ENCODE measurements at regions not wholly inside any gene's neighbourhood (a gene's known extent, or its start where the extent isn't known, plus 50 kb on each side); places are given as distances from the start of the nearest gene placed in this dataset.

GRCh38 chr13:40290758-40291157 is 375.7 kb downstream of the FOXO1 start:
- no peak for DNase-seq
- Histone ChIP-seq H3K4me1 (ENCODE audit: control insufficient read depth in 2 of 3, insufficient read depth in 2 of 3, low read depth in 1 of 3, low read length in 3 of 3) (no peaks in the 10 kb centered on the region), H3K4me3 (ENCODE audit: low read length in 3 of 3) (no peak overlapping the region), H3K9ac (ENCODE audit: low read length in 3 of 3) (no peak overlapping the region), H3K9me3 (ENCODE audit: control insufficient read depth in 2 of 3, insufficient read depth in 1 of 3, low read length in 3 of 3) (no peaks in the 10 kb centered on the region), H3K27me3 (ENCODE audit: control insufficient read depth, insufficient read depth, low read length) (no peaks in the 10 kb centered on the region), H3K27ac (ENCODE audit: low read depth in 2 of 2, low read length in 2 of 2) (no peak overlapping the region), H3K36me3 (ENCODE audit: control insufficient read depth in 2 of 3, insufficient read depth in 3 of 3, low read length in 3 of 3) (no peaks in the 10 kb centered on the region)
- TF ChIP-seq, protein P1, sequence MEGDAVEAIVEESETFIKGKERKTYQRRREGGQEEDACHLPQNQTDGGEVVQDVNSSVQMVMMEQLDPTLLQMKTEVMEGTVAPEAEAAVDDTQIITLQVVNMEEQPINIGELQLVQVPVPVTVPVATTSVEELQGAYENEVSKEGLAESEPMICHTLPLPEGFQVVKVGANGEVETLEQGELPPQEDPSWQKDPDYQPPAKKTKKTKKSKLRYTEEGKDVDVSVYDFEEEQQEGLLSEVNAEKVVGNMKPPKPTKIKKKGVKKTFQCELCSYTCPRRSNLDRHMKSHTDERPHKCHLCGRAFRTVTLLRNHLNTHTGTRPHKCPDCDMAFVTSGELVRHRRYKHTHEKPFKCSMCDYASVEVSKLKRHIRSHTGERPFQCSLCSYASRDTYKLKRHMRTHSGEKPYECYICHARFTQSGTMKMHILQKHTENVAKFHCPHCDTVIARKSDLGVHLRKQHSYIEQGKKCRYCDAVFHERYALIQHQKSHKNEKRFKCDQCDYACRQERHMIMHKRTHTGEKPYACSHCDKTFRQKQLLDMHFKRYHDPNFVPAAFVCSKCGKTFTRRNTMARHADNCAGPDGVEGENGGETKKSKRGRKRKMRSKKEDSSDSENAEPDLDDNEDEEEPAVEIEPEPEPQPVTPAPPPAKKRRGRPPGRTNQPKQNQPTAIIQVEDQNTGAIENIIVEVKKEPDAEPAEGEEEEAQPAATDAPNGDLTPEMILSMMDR (IDR thresholded peaks at IDR 0.05; ENCODE audit: borderline replicate concordance, extremely low read depth, insufficient read depth), result no peak
- intact Hi-C loops (cut with DNase I), result no loop called here
- no peak for FAIRE-seq

DNA sequence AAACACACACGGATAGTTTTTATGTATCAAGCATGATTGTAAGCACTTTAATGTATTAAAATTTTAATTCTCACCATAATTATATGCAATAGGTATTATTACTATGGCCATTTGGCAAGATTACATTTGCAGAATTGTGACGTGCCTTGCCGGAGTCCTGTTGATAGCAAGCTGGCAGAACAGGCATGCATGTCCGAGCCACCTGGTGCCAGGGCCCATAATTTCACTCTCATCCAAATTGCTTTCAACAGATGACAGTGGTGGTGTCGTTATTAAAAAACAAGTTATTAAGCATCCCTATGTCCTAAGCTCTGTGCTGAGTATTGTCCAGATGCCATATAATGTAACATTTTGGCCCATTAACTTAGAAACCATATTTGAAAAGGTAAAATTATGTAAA is 374.3 kb downstream of the FOXO1 start:
- Histone ChIP-seq H3K36me3 (ENCODE audit: control insufficient read depth in 2 of 3, insufficient read depth in 3 of 3, low read length in 3 of 3) (no peaks in the 10 kb centered on the region), H3K9ac (ENCODE audit: low read length in 3 of 3) (no peak overlapping the region), H3K4me1 (ENCODE audit: control insufficient read depth in 2 of 3, insufficient read depth in 2 of 3, low read depth in 1 of 3, low read length in 3 of 3) (no peaks in the 10 kb centered on the region), H3K9me3 (ENCODE audit: control insufficient read depth in 2 of 3, insufficient read depth in 1 of 3, low read length in 3 of 3) (peaks cover 0 to 6% (median 0%) of the 10 kb centered on the region in 3 donors), H3K27me3 (ENCODE audit: control insufficient read depth, insufficient read depth, low read length) (no peaks in the 10 kb centered on the region), H3K27ac (ENCODE audit: low read depth in 2 of 2, low read length in 2 of 2) (no peak overlapping the region), H3K4me3 (ENCODE audit: low read length in 3 of 3) (no peak overlapping the region)
- intact Hi-C loops (cut with DNase I), result no loop called here
- TF ChIP-seq, protein P1 (IDR thresholded peaks at IDR 0.05; ENCODE audit: borderline replicate concordance, extremely low read depth, insufficient read depth), result no peak
- no peak for DNase-seq
- no peak for FAIRE-seq

- Histone ChIP-seq H3K27me3 (ENCODE audit: control insufficient read depth, insufficient read depth, low read length) (no peaks in the 10 kb centered on the region), H3K9ac (ENCODE audit: low read length in 3 of 3) (no peak overlapping the region), H3K36me3 (ENCODE audit: control insufficient read depth in 2 of 3, insufficient read depth in 3 of 3, low read length in 3 of 3) (no peaks in the 10 kb centered on the region), H3K4me1 (ENCODE audit: control insufficient read depth in 2 of 3, insufficient read depth in 2 of 3, low read depth in 1 of 3, low read length in 3 of 3) (no peaks in the 10 kb centered on the region), H3K9me3 (ENCODE audit: control insufficient read depth in 2 of 3, insufficient read depth in 1 of 3, low read length in 3 of 3) (peaks cover 0 to 6% (median 0%) of the 10 kb centered on the region in 3 donors), H3K4me3 (ENCODE audit: low read length in 3 of 3) (no peak overlapping the region), H3K27ac (ENCODE audit: low read depth in 2 of 2, low read length in 2 of 2) (no peak overlapping the region)
- intact Hi-C loops (cut with DNase I), result no loop called here
- FAIRE-seq (no peak), DNase-seq (no peak)
- TF ChIP-seq, protein P1 (IDR thresholded peaks at IDR 0.05; ENCODE audit: borderline replicate concordance, extremely low read depth, insufficient read depth), result no peak
These were observed 373.9 kb downstream of the FOXO1 start for GRCh38 chr13:40292536-40292935.

DNA sequence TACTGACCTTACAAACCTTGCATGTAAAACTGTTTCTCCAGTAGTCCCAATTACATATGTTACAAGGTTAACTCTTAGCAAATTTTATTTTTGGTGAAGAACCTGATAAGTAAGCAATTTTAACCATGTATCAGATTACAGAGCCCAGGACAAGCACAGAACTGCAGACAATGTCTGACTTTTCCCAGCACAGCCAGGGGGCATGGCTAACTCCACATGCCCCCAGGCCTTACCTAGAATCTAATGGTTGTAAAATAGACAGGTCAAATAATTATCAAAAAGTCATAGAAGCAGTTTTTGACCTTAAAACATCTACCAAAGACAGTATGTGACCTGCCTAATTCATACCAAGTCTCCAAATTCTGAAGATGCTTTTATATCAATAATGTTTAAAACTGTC is 364.1 kb downstream of the FOXO1 start:
- H3K9ac ChIP-seq (ENCODE audit: low read length in 3 of 3), result no peak overlapping the region
- TF ChIP-seq, protein P1 (IDR thresholded peaks at IDR 0.05; ENCODE audit: borderline replicate concordance, extremely low read depth, insufficient read depth), result no peak
- intact Hi-C loops (cut with DNase I), result no loop called here

More for the DNA sequence above, 364.1 kb downstream of the FOXO1 start:
- Histone ChIP-seq H3K36me3 (ENCODE audit: control insufficient read depth in 2 of 3, insufficient read depth in 3 of 3, low read length in 3 of 3) (no peaks in the 10 kb centered on the region), H3K9me3 (ENCODE audit: control insufficient read depth in 2 of 3, insufficient read depth in 1 of 3, low read length in 3 of 3) (peaks cover 0 to 17% (median 0%) of the 10 kb centered on the region in 3 donors), H3K27ac (ENCODE audit: low read depth in 2 of 2, low read length in 2 of 2) (no peak overlapping the region), H3K27me3 (ENCODE audit: control insufficient read depth, insufficient read depth, low read length) (no peaks in the 10 kb centered on the region), H3K4me1 (ENCODE audit: control insufficient read depth in 2 of 3, insufficient read depth in 2 of 3, low read depth in 1 of 3, low read length in 3 of 3) (no peaks in the 10 kb centered on the region), H3K4me3 (ENCODE audit: low read length in 3 of 3) (no peak overlapping the region)
- no peak for DNase-seq
- no peak for FAIRE-seq
